Endothelial cell of umbilical vein (primary cell): ENCODE measurements at regions not wholly inside any gene's neighbourhood (a gene's known extent, or its start where the extent isn't known, plus 50 kb on each side); places are given as distances from the start of the nearest gene placed in this dataset.

Experiments used
- BruUV-seq: library from RNA; stranded (reverse); fragments of 400-500 nt; replicated peaks from 2 replicates; lab custom pipeline; 2021; lab: Mats Ljungman, UMichigan
- CTCF ChIA-PET: fragments of 300-600, 350-600 bp; sonication (Branson Sonifier 250); formaldehyde crosslinking; loops from one replicate; lab custom pipeline; 2021; ENCODE audit warnings: antibody characterized with exemption, inconsistent platforms; lab: Charles Lee
- POLR2A ChIA-PET: fragments of 300-600, 350-600 bp; sonication (Branson Sonifier 250); formaldehyde crosslinking; loops from one replicate; lab custom pipeline; 2021; ENCODE audit warnings: antibody characterized with exemption, inconsistent platforms; lab: Charles Lee
- DNase-seq: peaks from one replicate; pipeline ENCODE4 v3.0.0-alpha.2; 2011; ENCODE audit warnings: low read depth, low spot score
- FAIRE-seq: peaks from 2 replicates; lab custom pipeline; 2011; peaks lifted over from hg19 to GRCh38; lab: Jason Lieb, UNC
- H2AFZ ChIP-seq: 2 replicates; pipeline ENCODE4 v1.6.0; 2012; ENCODE audit warnings: low read depth, low read length, control low read depth, inconsistent platforms
- H3K27ac ChIP-seq: 2 replicates; pipeline ENCODE4 v1.5.1; 2011; ENCODE audit warnings: low read depth, mild to moderate bottlenecking, control low read depth, low read length, moderate library complexity; ENCODE audit not compliant: insufficient read depth
- H3K27me3 ChIP-seq, 2 experiments: 2 replicates each; pipeline versions ENCODE4 v1.6.0 to v1.6.1; 2011; ENCODE audit warnings: low read length in 2 of 2, mixed read lengths in 1 of 2; ENCODE audit not compliant: control insufficient read depth in 2 of 2, insufficient read depth in 2 of 2
- H3K36me3 ChIP-seq, 2 experiments: 2 replicates in 1 of 2; 3 replicates in 1 of 2; pipeline ENCODE4 v1.5.1; 2011; ENCODE audit warnings: low read length in 2 of 2, mild to moderate bottlenecking in 1 of 2, moderate library complexity in 1 of 2; ENCODE audit not compliant: control insufficient read depth in 2 of 2, insufficient read depth in 2 of 2; ENCODE audit errors: extremely low read depth in 1 of 2
- H3K4me1 ChIP-seq: 3 replicates; pipeline ENCODE4 v1.5.1; 2011; ENCODE audit warnings: mild to moderate bottlenecking, low read length; ENCODE audit not compliant: control insufficient read depth, insufficient read depth; ENCODE audit errors: extremely low read depth
- H3K4me2 ChIP-seq: 2 replicates; pipeline ENCODE4 v1.6.1; 2011; ENCODE audit warnings: low read length, control low read depth, mixed read lengths; ENCODE audit not compliant: insufficient read depth
- H3K4me3 ChIP-seq, 3 experiments: fragments of 200-600 bp in 1 of 3; sonication (generic), shearing (Covaris generic) in 1 of 3; replicated peaks in 1 of 3; 2 replicates each; pipeline ENCODE4 v1.5.1; 2011 to 2016; ENCODE audit warnings: control low read depth in 3 of 3, low read length in 3 of 3, mild to moderate bottlenecking in 2 of 3, inconsistent platforms in 1 of 3, low read depth in 1 of 3, moderate library complexity in 1 of 3; ENCODE audit not compliant: insufficient read depth in 1 of 3
- H3K79me2 ChIP-seq: 2 replicates; pipeline ENCODE4 v1.6.0; 2012; ENCODE audit warnings: low read length, inconsistent platforms; ENCODE audit not compliant: control insufficient read depth, insufficient read depth
- H3K9ac ChIP-seq: replicated peaks from 2 replicates; pipeline ENCODE3; 2011; ENCODE audit warnings: low read length, control low read depth; ENCODE audit not compliant: insufficient read depth; ENCODE audit errors: extremely low read depth
- H3K9me1 ChIP-seq: replicated peaks from 3 replicates; pipeline ENCODE4 v1.6.0; 2011; ENCODE audit warnings: mild to moderate bottlenecking, low read length; ENCODE audit not compliant: control insufficient read depth, insufficient read depth; ENCODE audit errors: extremely low read depth
- H3K9me3 ChIP-seq: replicated peaks from 2 replicates; pipeline ENCODE4 v1.5.1; 2012; ENCODE audit warnings: low read length, inconsistent platforms; ENCODE audit not compliant: control insufficient read depth, insufficient read depth
- H4K20me1 ChIP-seq: replicated peaks from 2 replicates; pipeline ENCODE3; 2011; ENCODE audit warnings: mild to moderate bottlenecking, low read length; ENCODE audit not compliant: control insufficient read depth, insufficient read depth; ENCODE audit errors: extremely low read depth
- CTCF ChIP-seq, 2 donors: IDR thresholded peaks; 1 replicate in 1 of 2; 2 replicates in 1 of 2; pipeline ENCODE4 v1.5.1; 2011; ENCODE audit warnings: low read length in 2 of 2, mild to moderate bottlenecking in 2 of 2, moderate library complexity in 2 of 2, control low read depth in 1 of 2, inconsistent platforms in 1 of 2, low read depth in 1 of 2; ENCODE audit not compliant: insufficient read depth in 1 of 2; ENCODE audit errors: extremely low read depth in 1 of 2
- EZH2 ChIP-seq: IDR thresholded peaks from 2 replicates; pipeline ENCODE4 v1.6.1; 2012; ENCODE audit warnings: borderline replicate concordance, low read depth, mild to moderate bottlenecking, moderate library complexity, low read length, inconsistent platforms; ENCODE audit not compliant: severe bottlenecking
- FOS ChIP-seq: IDR thresholded peaks from 2 replicates; pipeline ENCODE4 v1.6.1; 2011; ENCODE audit warnings: mild to moderate bottlenecking, low read length, moderate library complexity, borderline replicate concordance; ENCODE audit not compliant: insufficient read depth
- GATA2 ChIP-seq: IDR thresholded peaks from 2 replicates; pipeline ENCODE4 v1.7.0; 2011; ENCODE audit warnings: low read depth, mild to moderate bottlenecking, moderate library complexity, mixed read lengths, low read length; ENCODE audit not compliant: insufficient read length, insufficient read depth
- JUN ChIP-seq: IDR thresholded peaks from 2 replicates; pipeline ENCODE4 v1.6.1; 2011; ENCODE audit warnings: borderline replicate concordance, low read depth; ENCODE audit not compliant: insufficient read length, insufficient read depth
- MYC ChIP-seq: IDR thresholded peaks from one replicate; pipeline ENCODE4 v1.6.1; 2011; ENCODE audit warnings: mild to moderate bottlenecking, low read depth, low read length
- POLR2A ChIP-seq: IDR thresholded peaks from 2 replicates; pipeline ENCODE4 v1.6.1; 2012; ENCODE audit warnings: low read depth, mild to moderate bottlenecking, control low read depth, low read length
- POLR2AphosphoS5 ChIP-seq: IDR thresholded peaks from 2 replicates; pipeline ENCODE4 v1.6.1; 2012; ENCODE audit warnings: low read depth, mild to moderate bottlenecking, control low read depth, low read length, moderate library complexity; ENCODE audit not compliant: insufficient read depth
- dilution Hi-C: fragments of 300-500 bp; cut with MboI; formaldehyde crosslinking; loops from one replicate; pipeline ENCODE4 v1.15.0; 2019; ENCODE audit warnings: low sequenced_read_pairs; ENCODE audit not compliant: extremely low pct_ligation_motif_present
- intact Hi-C: fragments of 100-400 bp; cut with micrococcal nuclease; formaldehyde crosslinking; loops from one replicate; pipeline ENCODE4 v1.10.0; 2022
- TF ChIP-seq, protein P1 (sequence below): IDR thresholded peaks from 2 replicates; pipeline ENCODE4 v1.6.1; 2011; ENCODE audit not compliant: insufficient read depth, insufficient read length

- TF ChIP-seq GATA2 (no peak), CTCF (IDR thresholded peaks at IDR 0.05; ENCODE audit: extremely low read depth in 1 of 2, insufficient read depth in 1 of 2, low read depth in 1 of 2, low read length in 2 of 2) (no peak), POLR2A (no peak), JUN (no peak), EZH2 (no peak), MYC (no peak), FOS (no peak), POLR2AphosphoS5 (no peak)
- TF ChIP-seq, protein P1, sequence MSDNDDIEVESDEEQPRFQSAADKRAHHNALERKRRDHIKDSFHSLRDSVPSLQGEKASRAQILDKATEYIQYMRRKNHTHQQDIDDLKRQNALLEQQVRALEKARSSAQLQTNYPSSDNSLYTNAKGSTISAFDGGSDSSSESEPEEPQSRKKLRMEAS = no peak
- Histone ChIP-seq H3K36me3 (no peaks in the 10 kb centered on the region), H3K4me1 (no peaks in the 10 kb centered on the region), H3K4me2 (no peak overlapping the region), H3K9me1 (no peaks in the 10 kb centered on the region), H2AFZ (no peak overlapping the region), H3K9me3 (peaks cover 2% of the 10 kb centered on the region), H3K79me2 (no peaks in the 10 kb centered on the region), H3K4me3 (no peak overlapping the region), H3K27me3 (no peaks in the 10 kb centered on the region), H3K27ac (no peak overlapping the region), H3K9ac (no peak overlapping the region), H4K20me1 (no peaks in the 10 kb centered on the region)
- intact Hi-C loops = no loop called here
- FAIRE-seq (no peak), DNase-seq (no peak)
- ChIA-PET CTCF (no interaction called here), POLR2A (no interaction called here)
- dilution Hi-C loops = no loop called here
- no TSS peak for BruUV-seq
Observed at GRCh38 chr3:154536751-154537150, 106.8 kb upstream of the GPR149 start.
